SK-N-SH (cell line): ENCODE measurements at regions not wholly inside any gene's neighbourhood (a gene's known extent, or its start where the extent isn't known, plus 50 kb on each side); places are given as distances from the start of the nearest gene placed in this dataset.

Experiments
- CTCF ChIA-PET: fragments of 300-600, 350-600 bp; formaldehyde crosslinking; extraction: SDS; loops from one replicate; lab custom pipeline; 2021; lab: Yijun Ruan, JAX
- POLR2A ChIA-PET: fragments of 350-600 bp; sonication (Branson Sonifier 250); formaldehyde crosslinking; extraction: SDS; loops from one replicate; lab custom pipeline; 2020; ENCODE audit warnings: antibody characterized with exemption, inconsistent platforms; lab: Yijun Ruan, JAX
- DNase-seq: peaks from one replicate; pipeline ENCODE4 v3.0.0; 2012
- H2AFZ ChIP-seq: fragments of 200-600 bp; sonication (generic); 2 replicates; pipeline ENCODE4 v1.8.1; 2016; ENCODE audit warnings: antibody characterized with exemption, mild to moderate bottlenecking, low read depth
- H3F3A ChIP-seq: fragments of 200-600 bp; sonication (generic); replicated peaks from 2 replicates; pipeline ENCODE3; 2016; ENCODE audit warnings: antibody characterized with exemption, mild to moderate bottlenecking; ENCODE audit not compliant: insufficient read depth
- H3K27ac ChIP-seq, 2 experiments: fragments of 200-500 bp in 1 of 2; fragments of 200-600 bp in 1 of 2; sonication (Bioruptor generic) in 1 of 2; sonication (generic), shearing (Covaris generic) in 1 of 2; 2 replicates each; pipeline versions ENCODE4 v1.5.1 to v1.6.1; 2014 to 2016; ENCODE audit warnings: low read depth in 2 of 2, inconsistent platforms in 1 of 2, low read length in 1 of 2, mild to moderate bottlenecking in 1 of 2, mixed read lengths in 1 of 2
- H3K27me3 ChIP-seq: fragments of 200-600 bp; sonication (generic), shearing (Covaris generic); 2 replicates; pipeline ENCODE4 v1.6.1; 2016; ENCODE audit warnings: mixed run types; ENCODE audit not compliant: insufficient read depth
- H3K36me3 ChIP-seq, 2 experiments: fragments of 200-500 bp in 1 of 2; fragments of 200-600 bp in 1 of 2; sonication (Bioruptor generic) in 1 of 2; sonication (generic) in 1 of 2; replicated peaks in 1 of 2; 2 replicates each; pipeline versions ENCODE3 to v1.5.1; 2014 to 2016; ENCODE audit warnings: low read length in 1 of 2, mild to moderate bottlenecking in 1 of 2; ENCODE audit not compliant: insufficient read depth in 2 of 2, control insufficient read depth in 1 of 2
- H3K4me1 ChIP-seq, 2 experiments: fragments of 200-500 bp in 1 of 2; fragments of 200-600 bp in 1 of 2; sonication (Bioruptor generic) in 1 of 2; sonication (generic), shearing (Covaris generic) in 1 of 2; 2 replicates each; pipeline versions ENCODE4 v1.5.1 to v1.6.1; 2014 to 2016; ENCODE audit warnings: low read depth in 1 of 2, low read length in 1 of 2, mixed run types in 1 of 2; ENCODE audit not compliant: insufficient read depth in 2 of 2, control insufficient read depth in 1 of 2
- H3K4me2 ChIP-seq: fragments of 200-600 bp; sonication (generic), shearing (Covaris generic); 2 replicates; pipeline ENCODE4 v1.6.1; 2017; ENCODE audit warnings: mixed run types
- H3K4me3 ChIP-seq, 2 experiments: fragments of 200-500 bp in 1 of 2; fragments of 200-600 bp in 1 of 2; sonication (Bioruptor generic) in 1 of 2; sonication (generic), shearing (Covaris generic) in 1 of 2; 2 replicates each; pipeline versions ENCODE4 v1.5.1 to v1.8.1; 2014 to 2016; ENCODE audit warnings: low read depth in 2 of 2, inconsistent platforms in 1 of 2, low read length in 1 of 2, mild to moderate bottlenecking in 1 of 2, mixed read lengths in 1 of 2, moderate library complexity in 1 of 2
- H3K79me2 ChIP-seq: fragments of 200-600 bp; sonication (generic); 2 replicates; pipeline ENCODE4 v1.8.1; 2017; ENCODE audit warnings: mild to moderate bottlenecking; ENCODE audit not compliant: insufficient read depth
- H3K9ac ChIP-seq: fragments of 200-600 bp; sonication (generic); 2 replicates; pipeline ENCODE4 v1.6.1; 2017; ENCODE audit warnings: mixed run types
- H3K9me2 ChIP-seq: fragments of 200-600 bp; sonication (generic); 2 replicates; pipeline ENCODE4 v1.6.1; 2017; ENCODE audit warnings: mixed run types
- H3K9me3 ChIP-seq: fragments of 200-600 bp; sonication (generic); 2 replicates; pipeline ENCODE4 v1.6.1; 2017; ENCODE audit warnings: mixed run types, mild to moderate bottlenecking, moderate library complexity
- H4K20me1 ChIP-seq: fragments of 200-600 bp; sonication (generic); 2 replicates; pipeline ENCODE4 v1.6.1; 2017; ENCODE audit warnings: mild to moderate bottlenecking, mixed run types; ENCODE audit not compliant: insufficient read depth
- CHD2 ChIP-seq: fragments of 150-350 bp; IDR thresholded peaks from 2 replicates; pipeline ENCODE4 v1.6.1; 2018; ENCODE audit warnings: low read length; ENCODE audit not compliant: partially characterized antibody
- FOSL2 ChIP-seq: IDR thresholded peaks from 2 replicates; pipeline ENCODE4 v1.4.0; 2012; ENCODE audit warnings: low read depth, mild to moderate bottlenecking, moderate library complexity, borderline replicate concordance
- GATA2 ChIP-seq: sonication (generic); formaldehyde crosslinking; IDR thresholded peaks from 2 replicates; pipeline ENCODE4 v1.5.0; 2020; ENCODE audit warnings: mild to moderate bottlenecking, missing genetic modification reagents
- JUND ChIP-seq: IDR thresholded peaks from 2 replicates; pipeline ENCODE4 v1.4.0; 2012
- NFIC ChIP-seq: IDR thresholded peaks from 2 replicates; pipeline ENCODE4 v1.4.0; 2012; ENCODE audit warnings: borderline replicate concordance
- POLR2AphosphoS5 ChIP-seq: IDR thresholded peaks from 2 replicates; pipeline ENCODE4 v1.6.1; 2012; ENCODE audit warnings: low read depth, low read length
- REST ChIP-seq: IDR thresholded peaks from 2 replicates; pipeline ENCODE4 v1.6.1; 2012; ENCODE audit warnings: mild to moderate bottlenecking, low read depth, low read length, moderate library complexity
- RFX5 ChIP-seq: IDR thresholded peaks from 2 replicates; pipeline ENCODE4 v1.6.1; 2012; ENCODE audit warnings: mild to moderate bottlenecking, improper control_type of control experiment, low read length
- RXRA ChIP-seq: IDR thresholded peaks from 2 replicates; pipeline ENCODE4 v1.4.0; 2012; ENCODE audit warnings: low read depth, mild to moderate bottlenecking, borderline replicate concordance
- SMC3 ChIP-seq: IDR thresholded peaks from 2 replicates; pipeline ENCODE4 v1.6.1; 2012; ENCODE audit warnings: low read depth, low read length, improper control_type of control experiment
- TEAD4 ChIP-seq: IDR thresholded peaks from 2 replicates; pipeline ENCODE4 v1.4.0; 2012; ENCODE audit warnings: mild to moderate bottlenecking, borderline replicate concordance; ENCODE audit not compliant: insufficient read depth
- USF1 ChIP-seq: IDR thresholded peaks from 2 replicates; pipeline ENCODE4 v1.4.0; 2012; ENCODE audit warnings: low read depth, borderline replicate concordance
- USF2 ChIP-seq: fragments of 150-350 bp; IDR thresholded peaks from 2 replicates; pipeline ENCODE4 v1.6.1; 2017; ENCODE audit warnings: antibody characterized with exemption, low read length, low read depth, borderline replicate concordance
- WGBS: methylation state at CpG from one replicate; pipeline ENCODE4 v1.1.6; 2017; ENCODE audit warnings: low lambda C conversion rate; 5-methylcytosine and 5-hydroxymethylcytosine counted together
- TF ChIP-seq, protein P1 (sequence below): IDR thresholded peaks from 2 replicates; pipeline ENCODE4 v1.4.0; 2012; ENCODE audit warnings: low read depth, borderline replicate concordance

DNA sequence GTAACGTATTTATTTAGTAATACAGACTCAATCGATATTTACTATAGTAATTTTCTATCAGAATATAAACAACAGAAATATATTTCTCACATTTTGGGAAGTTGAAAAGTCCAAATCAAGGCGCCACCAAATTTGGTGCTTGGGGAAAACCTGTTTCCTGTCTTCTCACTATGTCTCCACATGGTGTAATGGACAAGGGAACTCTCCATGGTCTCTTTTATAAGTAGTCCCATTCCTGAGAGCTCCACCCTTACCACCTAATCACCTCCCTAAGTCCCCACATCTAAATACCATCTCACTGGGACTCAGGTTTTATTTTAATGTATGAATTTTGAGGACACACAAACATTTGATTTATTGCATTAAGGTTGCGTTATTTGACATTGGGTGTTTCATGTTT is 848.0 kb downstream of the LTN1 start:
- H3F3A ChIP-seq, result no peaks in the 10 kb centered on the region
- TF ChIP-seq RXRA (no peak), REST (0 out of 2 replicates have a peak, but pooled peaks have one; percentile 38)
- H3K4me1 ChIP-seq, result no peaks in the 10 kb centered on the region; a peak in 1 of 4 replicates
- no peaks in the 10 kb centered on the region for H3K9me3 ChIP-seq
- no peaks in the 10 kb centered on the region for H3K9me2 ChIP-seq
- H3K79me2 ChIP-seq, result no peaks in the 10 kb centered on the region
- no peak overlapping the region for H3K4me2 ChIP-seq
- H4K20me1 ChIP-seq, result no peaks in the 10 kb centered on the region
- ChIA-PET POLR2A (no interaction called here), CTCF (interaction anchor here (0.9 kb wide), 1 partner anchor 573 kb away, joined by 3 read pairs; no protein-coding TSS in a partner anchor)
- H2AFZ ChIP-seq, result no peak overlapping the region
- DNase-seq, result no peak
- H3K4me3 ChIP-seq, result no peak overlapping the region
- no peak overlapping the region for H3K9ac ChIP-seq
- H3K27ac ChIP-seq, result no peak overlapping the region
- H3K27me3 ChIP-seq, result no peaks in the 10 kb centered on the region
- H3K36me3 ChIP-seq, result no peaks in the 10 kb centered on the region
- WGBS, result 89% methylated on average over 4 of the region's 4 CpGs

DNA sequence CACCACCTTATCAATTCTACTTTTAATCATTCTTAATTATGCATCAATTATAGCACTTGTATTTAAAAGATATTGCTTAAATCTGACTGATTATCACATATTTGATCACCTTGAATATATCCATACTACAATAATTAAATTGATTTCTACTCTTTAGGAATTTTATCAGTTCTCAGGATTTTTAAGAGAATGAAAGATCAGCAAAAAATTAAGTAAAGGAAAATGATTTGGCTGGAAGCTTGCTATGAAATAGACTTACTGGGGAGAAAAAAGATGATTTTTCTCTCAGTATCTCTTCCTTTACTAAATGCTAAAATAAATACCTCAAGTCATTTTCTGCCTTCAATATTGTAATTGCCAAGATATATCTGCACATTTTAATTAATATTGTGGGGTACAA is 848.6 kb downstream of the LTN1 start:
- no peaks in the 10 kb centered on the region for H4K20me1 ChIP-seq
- no peaks in the 10 kb centered on the region for H3K27me3 ChIP-seq
- no peaks in the 10 kb centered on the region; a peak in 1 of 4 replicates for H3K4me1 ChIP-seq
- H3K4me2 ChIP-seq, result no peak overlapping the region
- H2AFZ ChIP-seq, result no peak overlapping the region
- no peak for TF ChIP-seq USF1
- no peak for TF ChIP-seq USF2
- no peak for TF ChIP-seq RXRA
- no peak for TF ChIP-seq SMC3
- no peak for TF ChIP-seq GATA2 (CRISPR knock-in tag)
- TF ChIP-seq POLR2AphosphoS5, result no peak
- TF ChIP-seq, protein P1, sequence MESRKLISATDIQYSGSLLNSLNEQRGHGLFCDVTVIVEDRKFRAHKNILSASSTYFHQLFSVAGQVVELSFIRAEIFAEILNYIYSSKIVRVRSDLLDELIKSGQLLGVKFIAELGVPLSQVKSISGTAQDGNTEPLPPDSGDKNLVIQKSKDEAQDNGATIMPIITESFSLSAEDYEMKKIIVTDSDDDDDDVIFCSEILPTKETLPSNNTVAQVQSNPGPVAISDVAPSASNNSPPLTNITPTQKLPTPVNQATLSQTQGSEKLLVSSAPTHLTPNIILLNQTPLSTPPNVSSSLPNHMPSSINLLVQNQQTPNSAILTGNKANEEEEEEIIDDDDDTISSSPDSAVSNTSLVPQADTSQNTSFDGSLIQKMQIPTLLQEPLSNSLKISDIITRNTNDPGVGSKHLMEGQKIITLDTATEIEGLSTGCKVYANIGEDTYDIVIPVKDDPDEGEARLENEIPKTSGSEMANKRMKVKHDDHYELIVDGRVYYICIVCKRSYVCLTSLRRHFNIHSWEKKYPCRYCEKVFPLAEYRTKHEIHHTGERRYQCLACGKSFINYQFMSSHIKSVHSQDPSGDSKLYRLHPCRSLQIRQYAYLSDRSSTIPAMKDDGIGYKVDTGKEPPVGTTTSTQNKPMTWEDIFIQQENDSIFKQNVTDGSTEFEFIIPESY, result no peak
- no peak for TF ChIP-seq CHD2
- no peak for TF ChIP-seq NFIC
- no peak for TF ChIP-seq JUND
- TF ChIP-seq FOSL2, result no peak
- no peak for TF ChIP-seq RFX5
- TF ChIP-seq TEAD4, result no peak
- H3K27ac ChIP-seq, result no peak overlapping the region
- no peaks in the 10 kb centered on the region for H3K36me3 ChIP-seq
- H3K9me3 ChIP-seq, result no peaks in the 10 kb centered on the region
- H3F3A ChIP-seq, result no peaks in the 10 kb centered on the region
- ChIA-PET CTCF (interaction anchor here (0.9 kb wide), 1 partner anchor 574 kb away, joined by 3 read pairs; no protein-coding TSS in a partner anchor), POLR2A (no interaction called here)
- no peak overlapping the region for H3K4me3 ChIP-seq
- H3K79me2 ChIP-seq, result no peaks in the 10 kb centered on the region
- H3K9me2 ChIP-seq, result no peaks in the 10 kb centered on the region
- no peak for DNase-seq
- H3K9ac ChIP-seq, result no peak overlapping the region
